HEK293T (cell line): ENCODE measurements at regions not wholly inside any gene's neighbourhood (a gene's known extent, or its start where the extent isn't known, plus 50 kb on each side); places are given as distances from the start of the nearest gene placed in this dataset.

ENCODE experiments used
- CTCF ChIA-PET: fragments of 350-600 bp; formaldehyde crosslinking; extraction: SDS; loops from one replicate; lab custom pipeline; 2021; ENCODE audit warnings: antibody characterized with exemption, inconsistent platforms; lab: Yijun Ruan, JAX
- POLR2A ChIA-PET: fragments of 350-600 bp; formaldehyde crosslinking; extraction: SDS; loops from one replicate; lab custom pipeline; 2020; ENCODE audit warnings: antibody characterized with exemption, inconsistent platforms; lab: Yijun Ruan, JAX
- DNase-seq: peaks from one replicate; pipeline ENCODE4 v3.0.0; 2012; ENCODE audit warnings: mixed read lengths; ENCODE audit errors: extremely low spot score
- ARNT ChIP-seq: fragments of 450-650 bp; IDR thresholded peaks from 2 replicates; pipeline ENCODE4 v1.6.1; 2017; ENCODE audit warnings: mild to moderate bottlenecking
- BHLHE40 ChIP-seq: fragments of 450-650 bp; IDR thresholded peaks from 2 replicates; pipeline ENCODE4 v1.6.1; 2016; ENCODE audit warnings: mild to moderate bottlenecking, moderate library complexity, borderline replicate concordance
- CTBP1 ChIP-seq: fragments of 450-650 bp; IDR thresholded peaks from 2 replicates; pipeline ENCODE4 v1.6.1; 2016; ENCODE audit warnings: borderline replicate concordance
- ELF4 ChIP-seq: fragments of 450-650 bp; IDR thresholded peaks from 2 replicates; pipeline ENCODE4 v1.6.1; 2017; ENCODE audit warnings: antibody characterized with exemption
- FOXA1 ChIP-seq: fragments of 450-650 bp; IDR thresholded peaks from 2 replicates; pipeline ENCODE4 v1.6.1; 2016; ENCODE audit warnings: mild to moderate bottlenecking
- FOXK2 ChIP-seq: fragments of 450-650 bp; IDR thresholded peaks from 2 replicates; pipeline ENCODE4 v1.6.1; 2016; ENCODE audit warnings: mild to moderate bottlenecking
- FOXM1 ChIP-seq: fragments of 450-650 bp; IDR thresholded peaks from 2 replicates; pipeline ENCODE4 v1.6.1; 2017; ENCODE audit warnings: mild to moderate bottlenecking, borderline replicate concordance
- HDGF ChIP-seq: fragments of 450-650 bp; IDR thresholded peaks from 2 replicates; pipeline ENCODE4 v1.6.1; 2017; ENCODE audit warnings: antibody characterized with exemption, borderline replicate concordance
- L3MBTL2 ChIP-seq: fragments of 450-650 bp; conservative IDR thresholded peaks from 2 replicates; pipeline ENCODE4 v1.6.1; 2016; ENCODE audit warnings: mild to moderate bottlenecking
- LEF1 ChIP-seq: fragments of 450-650 bp; IDR thresholded peaks from 2 replicates; pipeline ENCODE4 v1.6.1; 2017; ENCODE audit warnings: mild to moderate bottlenecking, borderline replicate concordance
- NFRKB ChIP-seq: fragments of 450-650 bp; IDR thresholded peaks from 2 replicates; pipeline ENCODE4 v1.6.1; 2016; ENCODE audit warnings: mild to moderate bottlenecking, moderate library complexity
- SP1 ChIP-seq: fragments of 450-650 bp; IDR thresholded peaks from 2 replicates; pipeline ENCODE4 v1.6.1; 2017
- SUZ12 ChIP-seq: fragments of 450-650 bp; IDR thresholded peaks from 2 replicates; pipeline ENCODE4 v1.6.1; 2016; ENCODE audit warnings: mild to moderate bottlenecking
- TARDBP ChIP-seq: fragments of 450-650 bp; IDR thresholded peaks from 2 replicates; pipeline ENCODE4 v1.6.1; 2016
- ZNF384 ChIP-seq: fragments of 450-650 bp; IDR thresholded peaks from 2 replicates; pipeline ENCODE4 v1.6.1; 2016
- TF ChIP-seq, protein P1 (sequence below): fragments of 450-650 bp; IDR thresholded peaks from 2 replicates; pipeline ENCODE4 v1.6.1; 2016

DNA sequence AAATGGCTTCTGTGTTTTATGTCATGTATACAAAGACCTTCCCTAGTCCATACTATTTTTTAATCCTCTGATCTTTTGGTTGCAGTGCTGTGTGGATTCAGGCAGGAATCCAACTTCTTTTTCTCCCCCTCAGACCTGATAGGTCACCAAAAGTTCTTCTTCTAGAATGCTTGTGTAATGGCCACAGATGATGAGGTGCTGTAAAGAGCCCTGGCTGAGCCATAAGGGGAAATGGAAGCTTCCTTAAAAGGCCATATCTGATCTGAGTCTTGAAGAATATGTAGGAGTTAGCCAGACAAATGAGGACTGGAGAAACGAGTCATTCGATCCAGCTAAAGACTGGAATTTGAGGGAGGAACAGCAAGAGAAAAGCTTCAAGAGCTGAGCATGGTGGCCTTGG is 353.9 kb downstream of the PCNX1 start:
- DNase-seq = no peak
- ChIA-PET CTCF (no interaction called here), POLR2A (no interaction called here)
- TF ChIP-seq, protein P1, sequence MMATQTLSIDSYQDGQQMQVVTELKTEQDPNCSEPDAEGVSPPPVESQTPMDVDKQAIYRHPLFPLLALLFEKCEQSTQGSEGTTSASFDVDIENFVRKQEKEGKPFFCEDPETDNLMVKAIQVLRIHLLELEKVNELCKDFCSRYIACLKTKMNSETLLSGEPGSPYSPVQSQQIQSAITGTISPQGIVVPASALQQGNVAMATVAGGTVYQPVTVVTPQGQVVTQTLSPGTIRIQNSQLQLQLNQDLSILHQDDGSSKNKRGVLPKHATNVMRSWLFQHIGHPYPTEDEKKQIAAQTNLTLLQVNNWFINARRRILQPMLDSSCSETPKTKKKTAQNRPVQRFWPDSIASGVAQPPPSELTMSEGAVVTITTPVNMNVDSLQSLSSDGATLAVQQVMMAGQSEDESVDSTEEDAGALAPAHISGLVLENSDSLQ = no peak
- TF ChIP-seq ARNT (no peak), FOXM1 (no peak), CTBP1 (no peak), NFRKB (no peak), FOXA1 (no peak), LEF1 (no peak), HDGF (no peak)

DNA sequence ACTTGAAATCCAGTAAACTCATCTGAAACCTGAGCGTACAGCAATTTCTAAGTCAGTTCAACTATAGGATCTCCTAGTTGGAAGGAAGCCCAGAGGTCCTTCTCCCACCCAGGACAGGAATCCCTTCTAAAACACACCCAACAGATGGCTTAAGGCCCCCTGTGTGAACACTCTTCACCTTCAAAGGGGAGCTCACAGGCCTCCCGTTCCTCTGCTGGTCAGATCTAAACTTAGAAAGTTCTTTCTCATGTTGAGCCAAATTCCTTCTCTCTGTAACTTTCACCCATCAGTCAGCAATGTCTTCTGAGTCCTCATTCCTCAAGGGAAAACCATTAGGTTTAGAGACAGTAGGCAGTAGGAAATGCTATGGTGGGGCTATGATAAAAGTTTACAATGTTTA is 355.2 kb downstream of the PCNX1 start:
- TF ChIP-seq FOXA1 (no peak), FOXK2 (no peak), ELF4 (no peak), SUZ12 (no peak)
- no peak for DNase-seq
- ChIA-PET CTCF (no interaction called here), POLR2A (no interaction called here)

DNA sequence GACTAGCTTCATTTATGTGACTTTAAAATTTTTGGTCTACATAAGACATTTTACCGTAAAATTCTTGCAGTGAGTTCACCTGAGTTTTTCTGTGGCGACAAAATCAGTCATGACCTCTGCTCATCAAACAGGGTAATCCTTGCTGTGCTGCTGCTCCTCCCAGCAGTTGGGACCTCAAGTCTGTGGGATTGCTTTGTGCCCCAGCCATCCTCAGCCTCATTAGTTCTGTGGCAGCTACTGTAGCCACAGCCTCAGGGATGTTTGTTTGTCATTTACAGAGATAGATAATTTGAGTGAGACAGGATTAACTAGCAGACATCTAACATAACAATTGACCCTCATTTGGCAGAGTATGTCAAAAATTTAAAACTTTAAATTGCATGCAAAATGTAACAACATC is 357.0 kb downstream of the PCNX1 start:
- CTCF ChIA-PET = no interaction called here
- POLR2A ChIA-PET = no interaction called here

DNA sequence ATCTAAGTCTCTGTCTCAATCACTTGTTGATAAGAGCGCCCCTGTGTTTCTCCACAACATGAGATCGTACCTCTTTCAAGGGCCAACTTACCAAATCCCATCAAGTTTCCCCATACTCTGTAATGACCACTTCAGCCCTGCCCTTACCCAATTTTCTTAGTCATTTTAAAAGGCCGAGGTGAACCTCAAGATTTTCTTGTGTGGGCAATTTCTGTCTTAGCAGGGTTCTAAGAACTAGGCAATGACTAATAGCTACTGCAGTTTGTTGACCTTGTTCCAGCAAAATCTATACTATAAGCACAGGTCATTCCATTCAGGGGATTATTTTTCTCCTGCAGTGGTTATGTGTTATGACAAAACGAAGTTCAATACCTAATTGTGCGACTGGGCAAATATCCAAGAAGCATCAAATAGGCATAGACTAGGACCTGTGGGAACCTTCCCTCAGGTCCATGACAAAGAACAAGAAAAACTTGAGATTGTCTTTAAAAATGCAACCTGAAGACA is 359.8 kb downstream of the PCNX1 start:
- ChIA-PET POLR2A (no interaction called here), CTCF (no interaction called here)
- DNase-seq = no peak
- TF ChIP-seq, protein P1 = no peak
- TF ChIP-seq L3MBTL2 = no peak
- no peak for TF ChIP-seq SP1
- no peak for TF ChIP-seq FOXM1
- TF ChIP-seq TARDBP = no peak
- TF ChIP-seq ELF4 = no peak
- no peak for TF ChIP-seq SUZ12
- no peak for TF ChIP-seq CTBP1
- no peak for TF ChIP-seq ZNF384
- no peak for TF ChIP-seq BHLHE40
- no peak for TF ChIP-seq NFRKB
- no peak for TF ChIP-seq FOXA1

More for the DNA sequence above, 357.0 kb downstream of the PCNX1 start:
- TF ChIP-seq L3MBTL2 (no peak), SUZ12 (no peak), HDGF (no peak), NFRKB (no peak), FOXM1 (no peak), FOXK2 (no peak), ELF4 (no peak)
- no peak for DNase-seq

DNA sequence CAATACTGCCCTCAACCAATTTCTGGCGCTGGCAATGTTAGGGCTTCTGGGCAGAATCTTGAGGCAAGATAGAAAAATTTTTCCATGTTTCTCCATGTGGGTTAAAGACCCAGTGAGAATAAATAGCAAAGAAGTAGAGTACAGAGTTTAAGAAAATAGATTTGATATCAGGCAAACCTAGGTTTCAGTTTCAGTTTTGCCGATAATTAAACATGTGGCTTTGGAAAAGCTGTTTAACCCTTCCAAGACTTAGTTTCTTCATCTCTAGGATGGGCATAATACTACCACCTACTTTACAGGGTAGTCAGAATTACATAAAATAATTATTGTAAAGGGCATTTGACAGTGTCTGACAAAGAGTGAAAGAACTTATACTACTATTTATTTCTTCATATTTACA is 360.4 kb downstream of the PCNX1 start:
- ChIA-PET CTCF (no interaction called here), POLR2A (no interaction called here)

DNA sequence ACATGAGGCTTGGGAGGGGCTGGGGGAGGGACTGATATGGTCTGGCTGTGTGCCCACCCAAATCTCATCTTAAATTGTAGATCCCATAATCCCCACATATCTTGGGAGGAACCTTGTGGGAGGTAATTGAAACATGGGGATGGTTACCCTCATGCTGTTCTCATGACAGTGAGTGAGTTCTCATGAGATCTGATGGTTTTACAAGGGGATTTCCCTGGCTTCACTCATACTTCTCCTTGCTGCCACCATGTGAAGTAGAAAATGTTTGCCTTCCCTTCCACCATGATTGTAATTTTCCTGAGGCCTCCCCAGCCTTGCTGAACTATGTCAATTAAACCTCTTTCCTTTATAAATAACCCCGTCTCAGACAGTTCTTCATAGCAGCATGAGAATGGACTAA is 362.9 kb downstream of the PCNX1 start:
- TF ChIP-seq LEF1 (no peak), SP1 (no peak), FOXM1 (no peak), TARDBP (no peak), ZNF384 (no peak), BHLHE40 (no peak), ELF4 (no peak), FOXK2 (no peak)
- TF ChIP-seq, protein P1 = no peak
- POLR2A ChIA-PET = no interaction called here
- CTCF ChIA-PET = no interaction called here
- DNase-seq = no peak

More for the DNA sequence above, 360.4 kb downstream of the PCNX1 start:
- TF ChIP-seq FOXM1 (no peak), BHLHE40 (no peak), TARDBP (no peak), SP1 (no peak), ZNF384 (no peak), NFRKB (no peak), FOXA1 (no peak)
- TF ChIP-seq, protein P1 = no peak
- no peak for DNase-seq
